HepG2 (cell line): ENCODE measurements at regions not wholly inside any gene's neighbourhood (a gene's known extent, or its start where the extent isn't known, plus 50 kb on each side); places are given as distances from the start of the nearest gene placed in this dataset.

Source experiments
- ATAC-seq: fragments of 200-7000 bp; cut with Tn5 transposase; 3 replicates; pipeline ENCODE4 v1.9.1; 2020; ENCODE audit warnings: mild to moderate bottlenecking, moderate library complexity
- BruUV-seq: library from RNA; stranded (reverse); fragments of 400-500 nt; replicated peaks from 2 replicates; lab custom pipeline; 2021; lab: Mats Ljungman, UMichigan
- CTCF ChIA-PET: fragments of 300-600 bp; formaldehyde crosslinking; extraction: SDS; loops from one replicate; lab custom pipeline; 2021; ENCODE audit warnings: low total read pairs, inconsistent platforms, low intra/inter-chr PET ratio; lab: Yijun Ruan, JAX
- POLR2A ChIA-PET: fragments of 350-600 bp; sonication (Branson Sonifier 250); formaldehyde crosslinking; loops from one replicate; lab custom pipeline; 2020; ENCODE audit warnings: antibody characterized with exemption, inconsistent platforms; lab: Yijun Ruan, JAX
- DNase-seq: peaks from one replicate; pipeline ENCODE4 v3.0.0-alpha.2; 2015; ENCODE audit warnings: low spot score
- FAIRE-seq: peaks from 3 replicates; lab custom pipeline; 2011; peaks lifted over from hg19 to GRCh38; lab: Jason Lieb, UNC
- H2AFZ ChIP-seq: one replicate; pipeline ENCODE4 v1.6.1; 2011; ENCODE audit warnings: low read length, inconsistent platforms
- H3K27ac ChIP-seq: fragments of 300-600 bp; 3 replicates; pipeline ENCODE4 v1.8.0; 2011; ENCODE audit warnings: mixed run types, mild to moderate bottlenecking, mixed read lengths, low read length, inconsistent platforms; ENCODE audit not compliant: insufficient read depth; ENCODE audit errors: extremely low read length
- H3K27me3 ChIP-seq, 2 experiments: fragments of 200-600 bp in 1 of 2; 2 replicates in 1 of 2; 3 replicates in 1 of 2; pipeline versions ENCODE4 v1.6.0 to v1.8.0; 2011; ENCODE audit warnings: low read length in 2 of 2, mild to moderate bottlenecking in 2 of 2, moderate library complexity in 2 of 2, inconsistent platforms in 1 of 2; ENCODE audit not compliant: insufficient read depth in 2 of 2, control insufficient read depth in 1 of 2
- H3K36me3 ChIP-seq, 2 experiments: fragments of 200-600 bp in 1 of 2; replicated peaks in 1 of 2; 2 replicates in 1 of 2; 3 replicates in 1 of 2; pipeline versions ENCODE4 v1.5.1 to v1.8.0; 2011; ENCODE audit warnings: low read length in 2 of 2, inconsistent platforms in 1 of 2; ENCODE audit not compliant: insufficient read depth in 2 of 2, control insufficient read depth in 1 of 2
- H3K4me1 ChIP-seq: 2 replicates; pipeline ENCODE4 v1.5.1; 2012; ENCODE audit warnings: low read length, inconsistent platforms; ENCODE audit not compliant: insufficient read depth
- H3K4me2 ChIP-seq: 2 replicates; pipeline ENCODE4 v1.6.0; 2011; ENCODE audit warnings: low read depth, low read length, inconsistent platforms
- H3K4me3 ChIP-seq, 3 experiments: fragments of 200-600 bp in 1 of 3; sonication (generic), shearing (Covaris generic) in 1 of 3; replicated peaks in 1 of 3; 2 replicates each; pipeline ENCODE4 v1.5.1; 2011 to 2016; ENCODE audit warnings: low read length in 3 of 3, inconsistent platforms in 2 of 3, low read depth in 2 of 3, mild to moderate bottlenecking in 2 of 3, control low read depth in 1 of 3, mixed read lengths in 1 of 3; ENCODE audit not compliant: insufficient read depth in 1 of 3
- H3K79me2 ChIP-seq: one replicate; pipeline ENCODE4 v1.6.1; 2011; ENCODE audit warnings: low read length, inconsistent platforms; ENCODE audit not compliant: insufficient read depth
- H3K9ac ChIP-seq: 2 replicates; pipeline ENCODE4 v1.6.0; 2011; ENCODE audit warnings: mild to moderate bottlenecking, low read depth, low read length, inconsistent platforms; ENCODE audit not compliant: insufficient read depth
- H3K9me3 ChIP-seq: 2 replicates; pipeline ENCODE4 v1.5.1; 2012; ENCODE audit warnings: mild to moderate bottlenecking, low read length
- H4K20me1 ChIP-seq: 2 replicates; pipeline ENCODE4 v1.6.0; 2011; ENCODE audit warnings: inconsistent platforms, mild to moderate bottlenecking, low read length, moderate library complexity; ENCODE audit not compliant: insufficient read depth
- ATF6 ChIP-seq: sonication (generic); formaldehyde crosslinking; conservative IDR thresholded peaks from 2 replicates; pipeline ENCODE4 v1.4.0; 2020; ENCODE audit warnings: missing genetic modification reagents
- CHCHD3 ChIP-seq: sonication (generic); formaldehyde crosslinking; IDR thresholded peaks from 2 replicates; pipeline ENCODE4 v1.8.0; 2022; ENCODE audit warnings: mild to moderate bottlenecking, missing genetic modification reagents, moderate library complexity
- DNMT1 ChIP-seq: sonication (generic); formaldehyde crosslinking; IDR thresholded peaks from 2 replicates; pipeline ENCODE4 v1.5.1; 2020; ENCODE audit warnings: mild to moderate bottlenecking, missing genetic modification reagents
- HOMEZ ChIP-seq: IDR thresholded peaks from 2 replicates; pipeline ENCODE4 v1.6.1; 2016; ENCODE audit warnings: low read depth
- NFYB ChIP-seq: sonication (generic); formaldehyde crosslinking; IDR thresholded peaks from 2 replicates; pipeline ENCODE4 v1.4.0; 2020; ENCODE audit warnings: missing genetic modification reagents
- NONO ChIP-seq, 2 experiments: fragments of 450-650 bp in 1 of 2; sonication (generic) in 1 of 2; formaldehyde crosslinking in 1 of 2; IDR thresholded peaks in 1 of 2; conservative IDR thresholded peaks in 1 of 2; 2 replicates each; pipeline versions ENCODE4 v1.6.1 to v1.8.0; 2017 to 2022; ENCODE audit warnings: mild to moderate bottlenecking in 1 of 2, missing genetic modification reagents in 1 of 2, moderate library complexity in 1 of 2
- SOX6 ChIP-seq, 2 experiments: fragments of 450-650 bp in 1 of 2; sonication (generic) in 1 of 2; formaldehyde crosslinking in 1 of 2; IDR thresholded peaks; 2 replicates each; pipeline versions ENCODE4 v1.4.0 to v1.6.1; 2017 to 2020; ENCODE audit warnings: antibody characterized with exemption in 1 of 2, mild to moderate bottlenecking in 1 of 2, missing genetic modification reagents in 1 of 2
- ZFP91 ChIP-seq: sonication (generic); formaldehyde crosslinking; IDR thresholded peaks from 2 replicates; pipeline ENCODE4 v1.9.0; 2022; ENCODE audit warnings: missing genetic modification reagents, mild to moderate bottlenecking, borderline replicate concordance
- ZKSCAN5 ChIP-seq: sonication (generic); formaldehyde crosslinking; IDR thresholded peaks from 2 replicates; pipeline ENCODE4 v1.5.1; 2020; ENCODE audit warnings: mild to moderate bottlenecking, missing genetic modification reagents
- ZNF333 ChIP-seq: sonication (generic); formaldehyde crosslinking; IDR thresholded peaks from 2 replicates; pipeline ENCODE4 v1.4.0; 2020; ENCODE audit warnings: mild to moderate bottlenecking, missing genetic modification reagents, borderline replicate concordance
- ZNF414 ChIP-seq: sonication (generic); formaldehyde crosslinking; IDR thresholded peaks from 2 replicates; pipeline ENCODE4 v1.5.0; 2020; ENCODE audit warnings: missing genetic modification reagents
- ZNF652 ChIP-seq: IDR thresholded peaks from 2 replicates; pipeline ENCODE4 v1.6.1; 2016; ENCODE audit warnings: low read depth, borderline replicate concordance
- ZNF878 ChIP-seq: sonication (generic); formaldehyde crosslinking; IDR thresholded peaks from 2 replicates; pipeline ENCODE4 v1.8.1; 2023; ENCODE audit warnings: mild to moderate bottlenecking, missing genetic modification reagents, moderate library complexity
- ZSCAN5A ChIP-seq: sonication (generic); formaldehyde crosslinking; IDR thresholded peaks from 2 replicates; pipeline ENCODE4 v1.8.0; 2022; ENCODE audit warnings: mild to moderate bottlenecking, missing genetic modification reagents, borderline replicate concordance
- WGBS: methylation state at CpG from one replicate; pipeline ENCODE4 v1.1.6; 2017; ENCODE audit warnings: low lambda C conversion rate; 5-methylcytosine and 5-hydroxymethylcytosine counted together
- in situ Hi-C: cut with HindIII; loops from 2 replicates; pipeline ENCODE4 v1.10.0; 2017; ENCODE audit warnings: low pct_unique_long_range_greater_than_20kb; ENCODE audit not compliant: extremely low pct_ligation_motif_present
- intact Hi-C: fragments of 100-400 bp; cut with micrococcal nuclease; formaldehyde crosslinking; loops from one replicate; pipeline ENCODE4 v1.10.0; 2022; ENCODE audit not compliant: unreplicated experiment

GRCh38 chr7:155219947-155220769 lies 77.5 kb upstream of the INSIG1 start (continued):
- TF ChIP-seq CHCHD3 (CRISPR knock-in tag) = no peak
- TF ChIP-seq ZFP91 (CRISPR knock-in tag) = no peak
- TF ChIP-seq, all 625 proteins: peak for 0

GRCh38 chr7:155220903-155221302 lies 76.8 kb upstream of the INSIG1 start:
- ATAC-seq = no peak
- no peak for DNase-seq
- Histone ChIP-seq H3K4me1 (no peaks in the 10 kb centered on the region), H3K36me3 (no peaks in the 10 kb centered on the region), H3K4me2 (no peak overlapping the region), H4K20me1 (no peaks in the 10 kb centered on the region; the same call in 1 of the 2 replicates), H2AFZ (no peak overlapping the region), H3K27me3 (peaks cover 0 to 40% of the 10 kb centered on the region in 2 experiments; a peak in 3 of 5 replicates), H3K9ac (no peak overlapping the region), H3K4me3 (no peak overlapping the region), H3K79me2 (no peaks in the 10 kb centered on the region), H3K27ac (no peak overlapping the region), H3K9me3 (no peaks in the 10 kb centered on the region)
- intact Hi-C loops = no loop called here
- ChIA-PET POLR2A (no interaction called here), CTCF (no interaction called here)
- no TSS peak for BruUV-seq
- FAIRE-seq = no peak
- in situ Hi-C loops = no loop called here
- WGBS = 43% methylated on average over 3 of the region's 5 CpGs
- TF ChIP-seq DNMT1 (CRISPR knock-in tag) = no peak
- TF ChIP-seq ZNF333 (CRISPR knock-in tag) = no peak
- TF ChIP-seq ZNF652 = no peak
- no peak for TF ChIP-seq ZKSCAN5 (CRISPR knock-in tag)
- no peak for TF ChIP-seq SOX6 (IDR thresholded peaks at IDR 0.05)
- TF ChIP-seq SOX6 (CRISPR knock-in tag; IDR thresholded peaks at IDR 0.05) = no peak
- TF ChIP-seq NFYB (CRISPR knock-in tag) = no peak
- no peak for TF ChIP-seq ATF6 (CRISPR knock-in tag)
- no peak for TF ChIP-seq NONO (IDR thresholded peaks at IDR 0.05)
- TF ChIP-seq NONO (CRISPR knock-in tag; conservative IDR thresholded peaks at IDR 0.05) = no peak
- TF ChIP-seq ZNF878 (CRISPR knock-in tag) = no peak
- no peak for TF ChIP-seq HOMEZ (CRISPR knock-in tag)
- TF ChIP-seq ZSCAN5A = no peak
- TF ChIP-seq ZNF414 (CRISPR knock-in tag) = no peak
